ENCODE measurements at regions not wholly inside any gene's neighbourhood (a gene's known extent, or its start where the extent isn't known, plus 50 kb on each side); places are given as distances from the start of the nearest gene placed in this dataset.

DNA sequence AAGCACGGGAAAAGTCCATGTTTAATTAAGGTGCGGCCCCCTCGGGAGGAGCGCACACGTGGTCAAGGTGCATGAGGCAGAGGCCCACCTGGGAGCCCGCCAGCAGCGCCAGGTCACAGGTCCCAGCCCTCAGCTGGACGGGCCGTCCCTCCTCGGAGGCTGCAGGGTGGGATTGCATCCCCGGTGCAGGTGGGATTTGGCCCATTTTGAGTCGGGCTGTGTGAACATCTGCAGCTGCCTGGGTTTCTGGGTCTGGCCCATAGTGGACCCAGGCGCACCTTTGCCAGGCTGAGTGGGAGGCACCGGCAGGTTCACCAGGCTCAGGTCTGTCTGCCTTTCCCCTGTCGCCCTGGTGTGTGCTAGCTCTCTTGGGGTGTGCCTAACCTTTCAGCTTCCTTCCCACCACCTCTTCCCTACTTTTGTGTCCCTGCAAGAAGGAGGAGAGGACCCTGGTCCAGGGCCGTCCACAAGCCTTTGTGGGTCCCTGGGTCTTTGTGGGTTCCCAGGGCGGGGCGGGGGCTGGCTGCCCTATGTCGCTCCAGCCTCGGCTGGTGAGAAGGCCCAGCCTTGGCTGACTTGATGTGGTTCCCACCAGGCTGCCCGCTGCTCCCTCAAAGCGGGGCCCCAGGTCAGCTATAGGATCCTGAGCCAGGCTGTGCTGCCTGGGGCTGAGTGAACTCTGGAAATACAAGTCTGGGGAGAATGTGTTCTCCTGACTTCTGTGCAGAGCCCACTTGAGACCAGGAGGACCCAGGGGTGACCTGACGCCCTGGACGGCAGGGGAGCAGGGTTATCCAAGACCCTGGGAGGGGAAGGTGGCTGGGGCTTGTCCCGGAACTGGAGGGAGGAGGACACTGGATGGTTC, 186.7 kb upstream of the SHH start:
- TF ChIP-seq, protein P1, sequence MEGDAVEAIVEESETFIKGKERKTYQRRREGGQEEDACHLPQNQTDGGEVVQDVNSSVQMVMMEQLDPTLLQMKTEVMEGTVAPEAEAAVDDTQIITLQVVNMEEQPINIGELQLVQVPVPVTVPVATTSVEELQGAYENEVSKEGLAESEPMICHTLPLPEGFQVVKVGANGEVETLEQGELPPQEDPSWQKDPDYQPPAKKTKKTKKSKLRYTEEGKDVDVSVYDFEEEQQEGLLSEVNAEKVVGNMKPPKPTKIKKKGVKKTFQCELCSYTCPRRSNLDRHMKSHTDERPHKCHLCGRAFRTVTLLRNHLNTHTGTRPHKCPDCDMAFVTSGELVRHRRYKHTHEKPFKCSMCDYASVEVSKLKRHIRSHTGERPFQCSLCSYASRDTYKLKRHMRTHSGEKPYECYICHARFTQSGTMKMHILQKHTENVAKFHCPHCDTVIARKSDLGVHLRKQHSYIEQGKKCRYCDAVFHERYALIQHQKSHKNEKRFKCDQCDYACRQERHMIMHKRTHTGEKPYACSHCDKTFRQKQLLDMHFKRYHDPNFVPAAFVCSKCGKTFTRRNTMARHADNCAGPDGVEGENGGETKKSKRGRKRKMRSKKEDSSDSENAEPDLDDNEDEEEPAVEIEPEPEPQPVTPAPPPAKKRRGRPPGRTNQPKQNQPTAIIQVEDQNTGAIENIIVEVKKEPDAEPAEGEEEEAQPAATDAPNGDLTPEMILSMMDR (conservative IDR thresholded peaks at IDR 0.05 in 1 of 2, IDR thresholded peaks at IDR 0.05 in 1 of 2; ENCODE audit: low read depth in 1 of 2, low read length in 2 of 2), result no peak
- no peak for TF ChIP-seq EZH2 (IDR thresholded peaks at IDR 0.05; ENCODE audit: low read length, missing control alignments)
